ENCODE measurements at regions not wholly inside any gene's neighbourhood (a gene's known extent, or its start where the extent isn't known, plus 50 kb on each side); places are given as distances from the start of the nearest gene placed in this dataset.
A peak's percentile ranks its signal among the peaks of the same experiment; 100 is the strongest.
"Not testable (repeated sequence)": the region's sequence is repeated elsewhere in the genome, so short reads cannot be mapped to it uniquely, and the experiment has no call there.

DNA sequence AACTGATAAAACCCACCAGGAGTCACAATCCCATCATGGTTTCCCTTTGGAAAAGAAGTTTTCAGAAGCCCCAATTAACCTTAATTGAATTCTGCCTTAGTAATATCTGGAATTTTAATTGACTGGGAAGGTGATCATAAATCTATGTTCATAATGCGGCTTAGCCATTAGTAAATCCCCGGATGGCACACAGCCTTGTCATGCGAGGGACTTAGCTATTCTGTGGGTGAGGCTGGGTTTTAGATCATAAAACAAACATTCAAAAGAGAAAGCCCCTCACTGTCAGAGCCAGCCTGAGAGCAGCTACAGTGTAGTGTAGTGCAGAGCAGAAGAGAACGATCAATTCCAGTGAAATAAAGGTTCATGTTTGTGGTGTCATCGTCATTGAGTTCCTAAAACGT, 124.0 kb upstream of the NOCT start:
- DNase-seq: no peak

- DNase-seq: no peak
These were observed 124.5 kb upstream of the NOCT start for GRCh38 chr4:138890891-138891570.

DNA sequence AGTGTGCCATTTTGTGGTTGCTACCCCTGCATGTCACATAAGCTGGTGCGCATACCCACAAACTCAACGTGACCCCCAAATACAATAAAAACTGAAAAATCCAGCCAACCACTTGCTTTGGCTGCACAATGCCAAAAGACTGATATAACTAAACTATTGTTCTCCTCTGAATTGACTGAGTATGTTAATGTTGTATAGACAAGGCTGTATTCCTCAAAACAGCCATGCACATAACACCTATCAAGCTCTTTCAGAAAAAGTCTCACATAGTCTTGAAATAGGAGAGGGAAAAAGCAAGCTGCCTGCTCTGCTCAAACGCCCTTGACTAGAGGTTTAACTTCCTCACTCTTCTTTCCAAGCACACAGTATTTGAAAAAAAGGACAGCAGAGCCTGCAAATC, 126.4 kb upstream of the NOCT start:
- no peak for DNase-seq

- DNase-seq: no peak
These were observed 127.8 kb upstream of the NOCT start for GRCh38 chr4:138887741-138888140.

DNA sequence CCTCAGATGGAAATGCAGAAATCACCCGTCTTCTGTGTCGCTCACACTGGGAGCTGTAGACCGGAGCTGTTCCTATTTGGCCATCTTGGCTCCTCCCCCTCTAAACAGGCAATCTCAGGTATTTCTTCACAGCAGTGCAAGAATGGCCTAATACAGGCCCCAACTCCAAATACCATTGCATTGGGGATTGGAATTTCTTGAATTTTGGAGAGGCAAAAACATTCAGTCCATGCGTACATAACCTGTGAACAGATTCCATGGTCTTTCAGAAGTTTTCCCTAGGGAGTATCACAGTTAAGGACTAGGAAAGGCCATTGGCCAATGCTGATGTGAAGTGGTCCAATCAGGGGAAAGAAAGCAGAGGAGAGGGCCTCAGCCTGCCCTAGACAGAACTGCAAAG, 128.2 kb upstream of the NOCT start:
- no peak for DNase-seq

- DNase-seq: no peak
These were observed 135.8 kb upstream of the NOCT start for GRCh38 chr4:138879757-138880156.

DNA sequence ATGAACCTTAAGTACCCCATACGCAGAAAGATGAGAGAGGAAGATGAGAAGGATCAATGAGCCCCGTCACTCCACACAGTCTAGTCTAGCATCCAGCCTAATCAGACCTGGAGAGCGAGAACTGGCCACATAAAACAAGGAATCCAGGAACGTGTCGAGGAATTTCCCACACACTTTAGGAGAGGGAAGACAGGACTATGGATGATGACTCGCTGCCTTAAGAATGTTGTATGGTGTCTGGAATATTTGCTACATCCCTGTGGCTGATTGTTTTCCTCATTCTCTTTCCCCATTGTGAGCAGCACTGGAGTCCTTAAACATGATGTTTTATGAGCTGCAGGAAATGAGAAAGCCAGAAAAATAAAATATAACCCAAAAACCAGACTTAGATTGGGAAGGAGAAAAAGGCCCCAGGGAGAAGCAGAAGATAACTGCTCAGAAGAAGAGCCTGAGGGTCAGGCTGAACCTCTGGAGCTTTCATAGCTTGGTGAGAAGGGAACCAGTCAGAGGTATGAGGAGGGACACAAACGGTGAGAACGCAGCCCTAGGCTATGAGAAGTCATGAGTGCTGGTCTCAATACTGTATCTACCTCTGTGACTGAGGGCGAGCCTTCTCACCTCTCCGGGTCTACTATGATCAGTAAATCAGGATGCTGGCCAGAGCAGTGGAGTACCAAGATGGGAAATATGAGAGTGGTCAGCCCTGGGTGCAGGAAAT, 139.5 kb upstream of the NOCT start:
- DNase-seq: no peak

DNA sequence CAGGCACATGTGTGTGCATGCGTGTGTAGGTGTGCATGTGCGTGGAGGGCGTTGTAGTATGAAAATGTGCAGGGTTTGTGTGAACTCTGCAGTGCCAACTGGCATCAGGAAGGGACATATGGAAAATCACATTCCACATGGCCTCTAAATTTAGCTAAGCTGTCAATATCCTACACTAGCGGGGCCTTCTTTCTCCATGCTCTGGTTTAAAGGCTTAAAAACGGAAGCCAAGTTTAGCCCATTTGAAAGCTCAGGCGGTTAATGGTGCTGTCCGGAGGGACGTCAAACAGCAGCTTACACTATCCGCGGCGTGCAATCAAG, 144.1 kb upstream of the NOCT start:
- DNase-seq: no peak

DNA sequence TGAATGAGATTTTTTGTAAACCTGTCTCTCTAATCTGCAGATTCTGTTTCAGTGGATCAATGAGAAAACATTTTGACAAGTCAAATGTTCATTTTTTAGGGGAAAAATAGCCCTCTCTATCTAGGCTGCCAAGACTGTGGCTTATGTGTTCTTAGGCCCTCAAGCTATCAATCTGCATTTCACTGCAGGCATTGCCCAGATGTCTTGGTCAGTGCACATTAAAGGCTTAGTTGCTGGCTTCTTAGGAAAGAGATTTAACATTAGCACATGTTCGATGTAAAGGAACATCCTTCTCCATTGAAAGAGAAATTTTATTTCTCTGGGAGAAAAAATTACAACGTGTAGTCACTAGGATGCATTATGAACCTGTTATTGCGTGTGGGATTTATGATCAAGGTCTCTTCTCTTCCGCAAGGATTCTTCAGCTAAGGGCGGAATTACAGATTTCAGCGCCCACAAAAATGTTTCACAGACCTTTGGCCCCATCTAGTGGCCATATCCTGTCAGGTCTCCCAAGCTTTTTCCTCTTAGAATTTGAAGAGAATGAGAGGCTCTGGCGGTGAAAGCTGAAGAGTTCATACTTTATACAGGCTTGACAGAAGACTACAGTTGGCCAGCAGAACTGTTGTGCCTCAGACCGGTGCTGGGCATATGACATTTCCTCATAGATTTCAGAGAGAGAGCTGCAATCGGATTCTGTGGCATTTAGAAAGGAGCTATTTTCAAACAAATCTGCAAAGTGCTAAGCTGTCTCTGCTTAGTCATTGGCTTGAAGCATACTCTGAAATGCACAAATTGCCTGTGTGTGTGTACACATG, 144.6 kb upstream of the NOCT start:
- DNase-seq: peak; percentile 62 to 63

DNA sequence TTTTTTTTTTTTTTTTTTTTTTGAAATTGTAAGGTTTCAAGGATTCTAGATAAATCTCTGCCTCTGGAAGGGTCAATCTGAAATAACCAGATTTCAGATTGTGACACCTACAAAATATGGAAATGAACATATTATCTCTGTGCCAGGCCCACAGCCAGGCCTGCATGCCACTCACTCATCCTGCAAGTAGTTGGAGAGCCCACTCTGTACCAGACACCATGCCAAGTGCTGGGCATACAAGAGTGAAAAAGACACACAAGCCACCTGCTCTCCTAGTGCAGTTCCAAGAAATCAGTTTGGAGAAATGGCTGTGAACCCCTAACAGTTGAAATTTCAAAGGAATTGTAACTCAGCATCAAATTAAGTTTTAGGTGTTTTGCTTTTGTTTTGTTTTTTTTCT, 145.9 kb upstream of the NOCT start:
- DNase-seq: no peak

GRCh38 chr4:138869165-138869564, 146.4 kb upstream of the NOCT start:
- DNase-seq: no peak

- no peak for DNase-seq
These were observed 147.0 kb upstream of the NOCT start for GRCh38 chr4:138868562-138868961.

DNA sequence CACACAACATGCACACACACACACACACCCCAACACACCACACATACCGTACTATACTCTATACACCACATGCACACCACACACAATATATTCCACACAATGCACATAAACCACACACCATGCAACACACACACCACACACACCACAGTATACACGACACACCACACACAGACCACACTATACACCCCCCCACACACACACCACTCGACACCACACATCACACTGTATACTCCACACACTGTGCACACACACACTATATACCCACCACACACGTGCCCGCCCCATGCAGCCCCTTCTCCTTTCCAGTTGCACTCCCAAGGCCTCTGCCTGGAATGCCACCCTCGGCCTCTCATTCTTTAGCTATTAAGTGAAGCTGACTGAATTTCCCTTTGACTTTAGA, 148.2 kb upstream of the NOCT start:
- no peak for DNase-seq

- DNase-seq: no peak
These were observed 149.3 kb upstream of the NOCT start for GRCh38 chr4:138866314-138866713.

GRCh38 chr4:138865765-138866164, 149.8 kb upstream of the NOCT start:
- no peak for DNase-seq

GRCh38 chr4:138864961-138865720, 150.4 kb upstream of the NOCT start:
- no peak for DNase-seq

DNA sequence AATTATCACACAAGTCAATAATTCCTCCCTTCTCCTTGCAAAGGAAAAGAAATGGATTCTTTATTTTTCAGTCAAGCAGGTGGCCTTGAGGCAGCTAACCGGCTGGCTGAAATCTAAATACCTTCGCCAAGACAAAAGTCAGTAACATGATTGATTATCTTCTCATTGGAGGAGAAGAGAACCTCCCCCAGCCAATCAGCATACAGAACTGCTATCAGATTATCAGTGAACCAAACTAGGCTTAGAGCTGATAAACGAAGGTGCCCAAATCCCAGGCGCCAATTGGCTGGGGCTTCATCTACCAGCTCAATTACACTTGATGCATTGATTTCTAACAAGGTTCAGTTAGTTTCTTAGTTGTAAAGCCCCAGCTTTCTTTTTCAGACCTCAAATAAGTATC, 152.4 kb upstream of the NOCT start:
- no peak for DNase-seq

DNA sequence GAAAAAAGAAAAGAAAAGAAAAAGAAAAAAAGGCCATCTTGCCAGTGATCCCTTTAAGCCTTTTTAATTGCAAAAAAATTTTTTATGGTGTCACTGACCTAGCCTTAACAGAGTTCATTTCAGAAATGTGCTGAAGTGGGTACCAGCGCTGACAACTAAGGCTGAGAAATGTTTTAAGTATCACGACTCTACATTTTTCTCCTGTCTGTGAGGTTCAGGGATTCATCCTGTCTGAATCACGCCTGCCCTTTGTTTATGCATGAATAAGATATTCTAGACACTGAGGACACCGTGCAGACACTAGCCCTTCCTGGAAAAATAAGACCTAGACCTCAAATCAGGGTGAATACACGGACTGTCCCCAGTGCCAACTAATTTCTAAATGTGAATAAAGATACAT, 154.4 kb upstream of the NOCT start:
- no peak for DNase-seq

DNA sequence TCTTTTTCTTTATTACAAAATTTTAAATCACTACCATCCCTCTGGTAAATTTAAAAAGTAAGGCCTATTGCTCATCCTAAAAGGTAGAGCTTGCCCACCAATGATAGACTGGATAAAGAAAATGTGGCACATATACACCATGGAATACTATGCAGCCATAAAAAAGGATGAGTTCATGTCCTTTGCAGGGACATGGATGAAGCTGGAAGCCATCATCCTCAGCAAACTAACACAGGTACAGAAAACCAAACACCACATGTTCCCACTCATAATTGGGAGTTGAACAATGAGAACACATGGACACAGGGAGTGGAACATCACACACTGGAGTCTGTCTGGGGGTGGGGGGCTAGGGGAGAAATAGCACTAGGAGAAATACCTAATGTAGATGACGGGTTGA, 155.2 kb upstream of the NOCT start:
- not testable (repeated sequence) for DNase-seq

DNA sequence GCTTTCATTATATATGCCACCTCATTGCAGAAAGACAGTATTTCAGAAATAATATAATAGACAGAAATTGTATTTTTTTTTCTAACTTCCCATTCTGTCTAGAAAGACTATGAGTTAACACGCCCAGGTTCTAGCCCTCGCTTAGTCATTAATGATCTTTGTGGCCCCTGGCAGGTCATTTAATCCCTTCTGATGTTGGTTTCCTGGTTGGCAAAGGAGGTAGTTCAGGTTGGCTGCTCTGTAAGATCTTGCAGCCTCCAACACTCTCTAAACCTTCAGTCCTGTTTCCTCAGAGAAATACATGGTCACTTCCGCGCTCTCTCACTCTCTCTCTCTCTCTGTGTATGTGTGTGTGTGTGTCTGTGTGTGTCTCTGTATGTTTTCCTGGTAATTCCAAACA, 156.3 kb upstream of the NOCT start:
- DNase-seq: no peak

DNA sequence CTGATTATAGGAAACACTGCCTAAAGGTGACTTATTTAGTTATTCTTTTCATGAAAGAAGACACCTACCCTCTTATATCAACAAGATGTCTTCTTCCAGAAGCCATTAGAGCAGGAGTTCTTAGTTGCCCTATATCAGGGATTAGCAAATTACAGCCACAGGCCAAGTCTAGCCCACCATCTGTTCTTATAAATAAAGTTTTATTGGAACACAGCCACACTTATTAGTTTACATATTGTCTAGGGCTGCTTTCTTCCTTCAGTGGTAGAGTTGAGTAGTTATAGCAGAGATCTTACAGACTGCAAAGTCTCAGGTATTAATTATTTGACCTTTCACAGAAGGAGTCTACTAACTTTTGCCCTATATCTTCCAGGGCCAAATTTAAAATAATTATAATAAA, 157.2 kb upstream of the NOCT start:
- no peak for DNase-seq

DNA sequence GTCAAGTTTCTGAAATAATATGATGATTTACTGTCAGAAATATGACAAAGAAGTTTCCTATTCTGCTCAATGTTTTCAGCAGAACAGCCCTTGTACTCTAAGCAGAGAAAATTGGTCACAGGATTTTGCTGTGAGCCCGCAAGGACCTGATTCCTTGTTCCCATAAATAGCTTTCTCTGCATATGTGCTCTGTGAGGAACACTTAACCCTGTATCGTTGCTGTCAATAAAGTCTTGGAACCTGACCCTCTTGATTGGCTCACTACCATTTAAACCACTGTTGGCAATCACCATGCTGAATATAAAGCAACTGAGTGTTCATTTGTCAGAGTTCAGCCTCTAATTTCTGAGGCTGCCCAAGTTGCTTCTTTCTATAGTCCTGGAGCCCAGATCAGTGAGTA, 158.2 kb upstream of the NOCT start:
- no peak for DNase-seq

- DNase-seq: no peak
These were observed 162.9 kb upstream of the NOCT start for GRCh38 chr4:138852681-138853080.

Measured in activated T-cell treated with anti-CD3 and anti-CD28 coated beads, Interleukin-2, amount 50 U/mL, for 48 hours (primary cell).